HEK293 (cell line): ENCODE measurements at regions not wholly inside any gene's neighbourhood (a gene's known extent, or its start where the extent isn't known, plus 50 kb on each side); places are given as distances from the start of the nearest gene placed in this dataset.

Source experiments
- CTCF ChIA-PET: fragments of 350-600 bp; formaldehyde crosslinking; extraction: SDS; loops from one replicate; lab custom pipeline; 2021; ENCODE audit warnings: antibody characterized with exemption; lab: Yijun Ruan, JAX
- POLR2A ChIA-PET: fragments of 300-600 bp; formaldehyde crosslinking; extraction: SDS; loops from one replicate; lab custom pipeline; 2020; ENCODE audit warnings: antibody characterized with exemption, inconsistent platforms; lab: Yijun Ruan, JAX
- H3K27ac ChIP-seq: fragments of 200-500 bp; sonication (Bioruptor generic); 2 replicates; pipeline ENCODE4 v1.5.1; 2014; ENCODE audit warnings: low read depth, low read length, control low read depth, inconsistent platforms; ENCODE audit errors: extremely low read depth
- H3K36me3 ChIP-seq, 2 experiments: fragments of 200-500 bp in 1 of 2; sonication (Bioruptor generic) in 1 of 2; 1 replicate in 1 of 2; 2 replicates in 1 of 2; pipeline ENCODE4 v1.5.1; 2014 to 2017; ENCODE audit warnings: inconsistent platforms in 2 of 2, low read length in 2 of 2; ENCODE audit not compliant: control insufficient read depth in 2 of 2, insufficient read depth in 1 of 2
- H3K4me1 ChIP-seq: fragments of 200-500 bp; sonication (Bioruptor generic); 2 replicates; pipeline ENCODE4 v1.5.1; 2014; ENCODE audit warnings: mild to moderate bottlenecking, low read length, inconsistent platforms; ENCODE audit not compliant: control insufficient read depth, insufficient read depth
- H3K4me3 ChIP-seq: 2 replicates; pipeline ENCODE4 v1.5.1; 2011; ENCODE audit warnings: low read depth, mild to moderate bottlenecking, control low read depth, low read length, moderate library complexity
- H3K9me3 ChIP-seq: fragments of 200-500 bp; sonication (Bioruptor generic); 2 replicates; pipeline ENCODE4 v1.5.1; 2014; ENCODE audit warnings: low read depth, low read length, inconsistent platforms; ENCODE audit not compliant: control insufficient read depth, insufficient read depth
- KLF1 ChIP-seq: fragments of 450-650 bp; formaldehyde crosslinking; IDR thresholded peaks from 2 replicates; pipeline ENCODE4 v1.5.1; 2016; ENCODE audit warnings: missing biosample characterization, missing genetic modification characterization
- MYNN ChIP-seq: fragments of 450-650 bp; formaldehyde crosslinking; IDR thresholded peaks from 2 replicates; pipeline ENCODE4 v1.5.1; 2016; ENCODE audit warnings: missing biosample characterization, missing genetic modification characterization, borderline replicate concordance
- PRDM6 ChIP-seq: fragments of 450-650 bp; formaldehyde crosslinking; IDR thresholded peaks from 2 replicates; pipeline ENCODE4 v1.5.1; 2017; ENCODE audit warnings: missing biosample characterization, missing genetic modification characterization
- RBAK ChIP-seq: fragments of 450-650 bp; formaldehyde crosslinking; IDR thresholded peaks from 2 replicates; pipeline ENCODE4 v1.5.1; 2016; ENCODE audit warnings: missing biosample characterization, missing genetic modification characterization
- SETDB1 ChIP-seq: IDR thresholded peaks from one replicate; pipeline ENCODE4 v1.6.1; 2017; ENCODE audit warnings: mild to moderate bottlenecking, low read length, moderate library complexity, mixed read lengths; ENCODE audit not compliant: insufficient read length
- TRIM28 ChIP-seq: IDR thresholded peaks from 2 replicates; pipeline ENCODE4 v1.6.1; 2011; ENCODE audit warnings: low read length, control low read depth, borderline replicate concordance
- ZNF37A ChIP-seq: fragments of 450-650 bp; IDR thresholded peaks from 2 replicates; pipeline ENCODE4 v1.5.1; 2018; ENCODE audit warnings: missing biosample characterization, missing genetic modification characterization
- ZNF394 ChIP-seq: fragments of 450-650 bp; formaldehyde crosslinking; IDR thresholded peaks from 2 replicates; pipeline ENCODE4 v1.5.1; 2016; ENCODE audit warnings: missing biosample characterization, missing genetic modification characterization, mild to moderate bottlenecking, moderate library complexity, borderline replicate concordance
- ZNF416 ChIP-seq: fragments of 450-650 bp; formaldehyde crosslinking; IDR thresholded peaks from 2 replicates; pipeline ENCODE4 v1.5.1; 2016; ENCODE audit warnings: missing biosample characterization, missing genetic modification characterization
- ZNF645 ChIP-seq: fragments of 450-650 bp; formaldehyde crosslinking; IDR thresholded peaks from 2 replicates; pipeline ENCODE4; 2016; ENCODE audit warnings: missing biosample characterization, missing genetic modification characterization
- ZNF692 ChIP-seq: fragments of 450-650 bp; formaldehyde crosslinking; IDR thresholded peaks from 2 replicates; pipeline ENCODE4 v1.5.1; 2016; ENCODE audit warnings: missing biosample characterization, missing genetic modification characterization
- ZNF785 ChIP-seq: fragments of 450-650 bp; formaldehyde crosslinking; IDR thresholded peaks from 2 replicates; pipeline ENCODE4 v1.5.1; 2016; ENCODE audit warnings: missing biosample characterization, missing genetic modification characterization

GRCh38 chrX:149069899-149070298 is 435.2 kb downstream of the IDS start (continued):
- TF ChIP-seq SETDB1 (no peak), TRIM28 (no peak), MYNN (no peak), ZNF692 (tag by site-specific recombination) (no peak)

GRCh38 chrX:149060921-149061320 is 444.2 kb downstream of the IDS start:
- Histone ChIP-seq H3K36me3 (no peaks in the 10 kb centered on the region), H3K27ac (no peak overlapping the region), H3K9me3 (no peaks in the 10 kb centered on the region), H3K4me3 (no peak overlapping the region), H3K4me1 (no peaks in the 10 kb centered on the region)
- CTCF ChIA-PET = interaction anchor here (0.6 kb wide), 1 partner anchor 1013 kb away, joined by 3 read pairs; no protein-coding TSS in a partner anchor
- no peak for TF ChIP-seq ZNF37A (tag by site-specific recombination)
- TF ChIP-seq ZNF394 (tag by site-specific recombination) = no peak
- TF ChIP-seq ZNF416 (tag by site-specific recombination) = no peak
- no peak for TF ChIP-seq RBAK (tag by site-specific recombination)
- TF ChIP-seq ZNF645 = no peak
- TF ChIP-seq KLF1 (tag by site-specific recombination) = no peak
- no peak for TF ChIP-seq ZNF785 (tag by site-specific recombination)
- TF ChIP-seq PRDM6 (tag by site-specific recombination) = no peak
- POLR2A ChIA-PET = no interaction called here
